ENCODE measurements at regions not wholly inside any gene's neighbourhood (a gene's known extent, or its start where the extent isn't known, plus 50 kb on each side); places are given as distances from the start of the nearest gene placed in this dataset.

DNA sequence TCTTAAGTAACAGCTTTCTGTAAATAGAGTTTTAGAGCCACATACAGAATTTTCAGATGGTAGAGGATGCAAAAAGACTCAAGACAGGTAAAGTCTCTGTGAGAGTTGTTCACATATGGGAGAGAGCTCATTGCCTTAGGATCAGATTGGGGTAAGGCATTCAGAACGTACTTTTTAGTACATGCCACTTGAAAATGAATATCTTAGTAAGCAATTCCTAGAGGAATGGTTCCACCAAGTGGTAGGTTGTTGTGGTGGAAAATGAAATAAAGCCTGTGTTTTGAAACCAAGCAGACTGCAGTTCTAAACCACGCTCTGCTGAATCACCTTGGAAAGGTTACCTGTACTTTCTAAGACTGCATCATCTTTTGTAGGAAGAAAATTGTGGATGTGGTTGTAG, 547.0 kb upstream of the LCORL start:
- DNase-seq (ENCODE audit: low read depth), result no peak

DNA sequence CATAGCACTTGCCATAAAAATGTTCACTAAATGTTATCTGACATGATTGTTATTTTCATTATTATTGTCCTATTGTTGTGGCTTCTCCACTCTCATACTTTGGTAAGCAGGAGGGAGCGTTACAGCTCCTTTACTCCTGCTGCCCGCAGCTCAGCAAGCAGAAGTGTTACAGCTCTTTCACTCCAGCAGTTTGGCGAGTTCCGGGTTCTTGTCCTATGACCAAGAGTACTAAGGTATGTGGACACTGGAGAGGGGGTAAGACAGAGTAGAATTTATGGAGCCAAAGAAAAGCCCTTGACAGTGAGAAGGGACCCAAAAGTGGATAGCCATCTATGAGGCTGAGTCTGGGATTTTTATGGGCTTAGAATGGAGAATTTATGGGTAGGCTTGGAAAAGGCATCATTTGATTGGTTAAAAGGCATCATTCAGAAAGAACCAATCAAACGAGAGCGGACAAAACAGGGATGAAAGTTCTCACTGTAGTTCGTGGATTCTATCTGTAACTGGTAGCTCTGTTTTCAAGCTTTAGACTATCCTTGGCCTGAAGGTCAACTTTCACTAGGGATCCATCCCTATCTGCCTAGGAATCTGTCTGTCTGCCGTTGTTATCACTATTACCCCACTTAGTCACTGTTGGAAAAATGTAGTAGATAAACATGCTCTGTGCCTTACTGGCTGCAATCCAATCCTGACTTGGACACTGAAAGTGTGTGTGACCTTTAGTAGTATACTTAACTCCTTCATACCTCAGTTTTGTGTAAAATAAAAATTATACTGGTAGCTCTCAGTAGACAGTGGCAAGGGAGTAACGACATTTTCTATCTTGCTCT, 545.6 kb upstream of the LCORL start:
- DNase-seq (ENCODE audit: low read depth), result no peak

DNA sequence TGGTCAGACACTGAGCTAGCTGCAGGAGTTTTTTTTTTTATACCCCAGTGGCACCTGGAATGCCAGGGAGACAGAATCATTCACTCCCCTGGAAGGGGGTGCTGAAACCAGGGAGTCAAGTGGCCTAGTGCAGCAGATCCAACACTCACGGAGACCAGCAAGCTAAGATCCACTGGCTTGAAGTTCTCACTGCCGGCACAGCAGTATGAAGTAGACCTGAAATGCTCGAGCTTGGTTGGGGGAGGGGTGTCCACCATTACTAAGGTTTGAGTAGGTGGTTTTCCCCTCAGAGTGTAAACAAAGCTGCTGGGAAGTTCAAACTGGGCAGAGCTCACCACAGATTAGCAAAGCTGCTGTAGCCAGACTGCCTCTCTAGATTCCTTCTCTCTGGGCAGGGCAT, 537.9 kb upstream of the LCORL start:
- no peak for DNase-seq (ENCODE audit: low read depth)

DNA sequence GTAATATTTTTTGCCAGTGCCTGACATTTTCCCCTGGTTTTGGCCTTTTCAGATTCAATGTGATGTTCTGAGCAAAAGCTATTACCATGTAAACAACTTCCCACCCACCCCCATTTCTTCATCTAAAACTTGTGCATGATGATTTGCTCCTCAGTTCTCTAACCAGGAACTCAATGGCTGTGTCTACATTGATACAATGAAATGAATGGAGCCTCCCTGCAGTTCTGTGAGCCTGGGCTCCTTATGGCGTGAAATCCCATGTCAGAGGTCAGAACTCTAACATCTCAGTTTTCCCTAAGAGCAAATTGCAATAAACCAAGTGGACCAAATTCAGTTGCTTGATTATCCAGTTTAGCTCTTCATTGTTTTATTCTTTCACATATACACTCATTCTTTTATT, 534.8 kb upstream of the LCORL start:
- no peak for DNase-seq (ENCODE audit: low read depth)

DNA sequence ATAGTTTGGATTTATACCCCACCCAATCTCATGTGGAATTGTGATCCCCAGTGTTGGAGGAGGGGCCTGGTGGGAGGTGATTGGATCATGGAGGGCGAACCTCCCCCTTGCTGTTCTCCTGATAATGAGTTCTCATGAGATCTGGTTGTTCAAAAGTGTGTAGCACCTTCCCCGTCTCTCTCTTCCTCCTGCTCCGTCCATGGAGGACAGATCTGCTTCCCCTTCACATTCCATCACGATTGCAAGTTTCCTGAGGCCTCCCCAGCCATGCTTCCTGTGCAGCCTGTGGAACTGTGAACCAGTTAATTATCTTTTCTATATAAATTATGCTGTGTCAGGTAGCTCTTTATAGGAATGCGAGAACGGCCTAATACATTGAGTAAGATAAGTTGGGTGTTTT, 518.8 kb upstream of the LCORL start:
- DNase-seq (ENCODE audit: low read depth), result no peak

DNA sequence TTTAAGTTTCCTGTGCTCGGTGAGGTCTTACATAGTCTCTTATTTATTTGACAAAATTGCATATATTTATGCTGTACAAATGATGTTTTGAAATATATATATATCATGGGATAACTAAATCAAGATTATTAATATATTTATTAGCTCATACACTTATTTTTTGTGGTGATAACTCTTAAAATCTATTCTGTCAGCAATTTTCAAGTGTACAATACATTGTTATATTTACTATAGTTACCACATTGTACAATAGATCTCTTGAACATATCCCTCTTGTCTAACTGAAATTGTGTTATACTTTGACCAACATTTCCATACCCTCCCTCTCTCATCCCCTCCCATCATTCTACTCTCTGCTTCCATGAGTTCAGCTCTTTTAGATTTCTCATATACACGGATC, 516.6 kb upstream of the LCORL start:
- DNase-seq (ENCODE audit: low read depth), result no peak

DNA sequence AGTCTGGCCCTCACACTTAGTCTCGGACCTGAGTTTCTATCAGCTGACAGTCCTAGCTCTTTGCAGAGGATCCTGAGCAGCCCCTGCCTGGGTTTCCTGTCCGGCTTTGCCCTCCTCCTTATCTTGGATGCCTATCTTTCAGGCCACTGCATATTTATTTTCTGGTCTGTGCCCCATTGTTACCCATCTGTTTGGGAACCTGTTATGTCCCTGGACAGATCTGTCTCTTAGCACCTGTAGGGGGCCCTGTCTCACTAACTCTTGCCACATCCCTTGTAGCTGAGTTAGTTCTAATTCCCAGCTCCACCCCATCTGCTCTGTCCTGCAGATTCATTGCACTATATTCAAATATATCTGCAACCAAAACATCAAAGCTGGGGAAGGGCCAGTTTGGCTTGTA, 514.9 kb upstream of the LCORL start:
- DNase-seq (ENCODE audit: low read depth), result no peak

DNA sequence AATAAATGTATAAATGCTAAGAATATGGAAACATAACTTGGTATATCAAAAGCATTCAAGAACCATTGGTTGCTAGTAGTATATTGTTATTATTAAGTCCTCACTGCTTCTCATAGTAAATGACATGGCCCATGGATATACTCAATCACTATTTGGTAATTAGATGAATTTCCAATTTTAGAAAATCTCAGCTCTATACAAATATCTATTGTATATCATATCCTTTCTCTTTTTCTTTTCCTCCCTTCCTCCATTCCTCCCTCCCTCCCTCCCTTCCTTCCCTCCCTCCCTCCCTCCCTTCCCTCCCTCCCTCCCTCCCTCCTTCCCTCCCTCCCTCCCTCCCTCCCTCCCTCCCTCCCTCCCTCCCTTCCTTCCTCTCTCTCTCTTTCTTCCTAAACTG, 514.4 kb upstream of the LCORL start:
- no peak for DNase-seq (ENCODE audit: low read depth)

DNA sequence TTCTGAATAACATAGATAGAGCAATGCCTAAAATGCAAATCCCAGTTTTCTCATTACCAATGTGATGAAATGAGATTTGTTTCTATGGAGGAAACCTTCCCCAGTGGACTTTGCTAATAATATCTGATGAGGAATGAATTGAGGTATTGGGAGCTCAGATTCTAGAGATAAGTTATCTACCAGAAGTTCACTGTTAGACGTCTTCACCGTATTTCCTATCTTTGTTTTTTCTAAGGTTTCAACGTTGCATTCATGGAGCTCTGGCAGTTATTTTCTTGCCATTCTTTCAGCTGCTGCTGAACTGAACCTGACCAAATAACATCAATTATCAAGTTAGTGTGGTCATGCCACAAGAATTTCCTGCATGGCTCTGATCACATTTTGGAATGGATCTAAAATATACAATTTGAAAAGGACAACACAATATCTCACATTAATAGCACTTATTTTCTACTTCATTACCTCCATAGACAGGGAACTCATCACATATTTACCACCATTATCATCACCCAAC, 511.8 kb upstream of the LCORL start:
- no peak for DNase-seq (ENCODE audit: low read depth)

DNA sequence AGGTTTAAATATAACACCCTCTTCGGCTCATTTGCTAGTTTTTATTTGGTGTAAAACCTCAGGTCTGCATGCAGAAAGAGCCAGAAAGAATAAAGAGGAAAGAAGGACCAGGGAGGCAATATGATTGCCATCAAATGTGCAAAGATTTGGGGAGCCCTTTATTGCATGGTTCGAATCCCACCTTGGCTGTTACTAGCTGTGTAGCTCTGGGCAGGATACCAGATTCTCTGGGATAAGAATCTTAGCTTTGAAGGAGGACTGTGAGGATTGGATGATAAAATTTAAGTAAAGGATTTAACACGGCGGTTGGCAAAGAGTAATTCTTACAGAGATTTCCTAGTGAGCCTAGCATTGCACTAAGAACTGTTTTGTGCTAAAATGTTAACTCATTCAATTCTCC, 510.2 kb upstream of the LCORL start:
- DNase-seq (ENCODE audit: low read depth), result no peak

DNA sequence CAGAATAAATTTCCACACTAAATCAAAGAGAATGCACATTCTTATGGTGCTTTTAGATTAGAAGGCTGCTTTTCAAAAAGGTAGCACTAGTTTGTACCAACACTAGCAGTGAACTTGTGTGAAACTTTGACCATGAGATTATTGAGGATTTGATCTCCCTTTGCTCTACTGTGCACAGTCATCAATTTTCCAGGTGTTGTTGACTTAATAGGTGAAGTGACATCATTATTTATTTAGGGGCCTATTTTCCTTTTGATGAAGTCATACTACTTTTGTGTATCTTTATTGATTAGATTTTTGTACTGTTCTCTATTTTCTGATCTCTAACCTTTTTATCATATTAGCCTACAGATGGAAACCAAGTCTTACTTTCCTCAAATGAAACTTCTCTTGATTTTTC, 507.9 kb upstream of the LCORL start:
- DNase-seq (ENCODE audit: low read depth), result no peak

DNA sequence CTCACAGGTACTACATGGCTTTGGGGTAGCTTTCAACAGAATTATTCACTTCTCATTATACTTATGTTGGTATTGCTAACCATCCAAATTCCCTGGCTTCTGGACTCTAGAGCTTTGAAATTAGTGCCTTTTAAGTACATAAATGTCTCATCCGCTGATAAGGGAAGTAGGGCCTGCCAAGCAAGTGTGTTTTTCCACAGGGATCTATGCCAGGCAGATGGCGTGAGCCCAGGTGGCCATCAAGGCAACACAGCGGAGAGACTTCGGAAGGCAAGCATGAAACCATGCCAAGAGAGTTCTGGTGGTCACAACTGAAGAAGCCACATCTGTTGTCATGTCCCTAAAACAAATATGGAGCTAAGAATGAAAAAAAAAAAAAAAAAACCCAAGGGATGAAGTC, 503.1 kb upstream of the LCORL start:
- DNase-seq (ENCODE audit: low read depth), result no peak

DNA sequence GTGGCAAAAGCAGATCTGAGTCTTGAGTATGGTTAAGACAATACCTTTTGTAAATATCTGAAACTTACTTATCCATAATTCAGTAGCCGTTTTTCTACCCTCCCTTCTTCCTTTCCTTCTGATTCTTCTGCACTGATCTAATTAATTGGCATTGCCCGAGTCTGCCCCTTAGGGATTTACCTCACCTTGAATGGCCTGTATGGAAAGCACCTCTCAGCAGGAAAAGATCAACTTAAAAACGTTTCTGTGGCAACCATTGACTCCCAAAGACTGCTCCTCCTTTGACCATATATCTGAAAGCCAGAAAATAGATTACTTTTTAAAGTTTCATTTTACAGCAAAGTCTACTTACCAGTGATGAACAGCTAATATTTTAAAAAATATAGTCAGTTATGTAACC, 496.5 kb upstream of the LCORL start:
- DNase-seq (ENCODE audit: low read depth), result no peak

DNA sequence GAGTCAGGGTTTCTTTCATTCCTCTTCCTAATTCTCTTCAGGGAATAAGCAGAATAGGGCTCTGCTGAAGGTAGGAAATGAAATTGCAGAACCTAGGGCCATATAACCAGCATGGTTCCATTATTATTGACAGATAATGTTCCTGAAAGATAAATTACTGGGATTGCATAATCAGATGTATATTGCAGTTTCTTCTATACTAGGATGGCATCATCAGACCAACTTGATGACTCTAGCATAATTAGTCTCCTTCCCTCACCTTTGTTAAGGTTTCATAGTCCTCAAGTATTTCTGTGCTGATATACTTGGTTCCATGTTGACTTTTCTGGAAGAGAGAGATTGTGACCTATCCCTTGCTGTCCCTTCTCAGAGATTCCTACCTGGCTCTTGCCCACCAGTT, 492.3 kb upstream of the LCORL start:
- no peak for DNase-seq (ENCODE audit: low read depth)

DNA sequence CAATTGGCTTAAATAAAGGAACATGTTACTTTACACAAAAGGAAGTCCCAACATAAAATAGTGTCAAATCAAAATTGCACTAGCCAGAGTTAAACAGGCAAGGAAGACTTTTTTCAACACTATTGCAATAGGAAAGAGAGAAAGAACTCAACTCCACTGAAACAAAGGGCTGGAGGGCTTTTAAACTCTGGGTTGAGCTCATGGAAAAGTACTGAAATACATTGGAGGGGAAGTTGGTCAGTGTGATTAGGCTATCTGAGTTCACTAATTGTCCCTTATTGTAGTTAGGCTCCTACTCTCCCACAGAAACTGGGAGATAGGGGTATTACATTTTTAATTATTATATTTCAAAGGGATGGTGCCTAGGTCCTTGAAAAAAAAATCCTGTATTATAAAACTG, 491.2 kb upstream of the LCORL start:
- DNase-seq (ENCODE audit: low read depth), result no peak

DNA sequence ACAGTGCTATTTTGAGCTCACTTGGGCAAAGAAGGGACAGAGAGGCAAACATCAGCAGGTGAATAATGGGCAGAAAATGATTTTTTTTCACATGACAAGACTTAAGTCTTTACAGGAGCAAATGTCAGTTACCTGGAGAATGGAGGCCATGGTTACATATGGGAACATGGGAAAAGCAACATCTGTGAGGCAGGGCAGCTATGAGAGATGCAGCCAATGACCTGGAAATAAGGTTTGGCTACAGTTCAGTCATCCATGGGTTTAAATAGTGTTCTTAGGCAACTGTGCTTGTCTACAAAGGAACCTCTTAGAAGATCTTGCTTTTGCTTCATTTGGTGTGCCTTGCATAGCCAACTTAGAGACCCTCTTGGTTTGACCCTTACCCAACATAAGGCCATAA, 490.2 kb upstream of the LCORL start:
- no peak for DNase-seq (ENCODE audit: low read depth)

DNA sequence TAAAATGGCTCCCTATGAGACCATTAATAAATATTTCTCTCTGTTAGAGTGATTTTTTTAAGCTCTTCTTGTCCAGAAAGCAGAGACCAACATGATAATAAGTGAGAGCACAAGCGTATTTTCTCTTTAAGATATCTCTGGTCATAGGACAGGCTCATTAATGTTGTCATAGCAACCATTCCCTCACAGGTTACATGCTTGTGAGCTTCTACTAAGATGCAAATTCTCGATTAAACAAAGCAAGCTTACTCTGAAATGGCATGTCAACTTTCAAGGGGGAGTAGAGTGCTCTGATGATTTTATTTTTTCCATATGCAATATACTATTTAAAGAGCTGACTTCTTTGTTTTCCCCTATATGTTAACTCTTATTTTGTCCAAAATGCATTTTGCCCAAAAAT, 487.2 kb upstream of the LCORL start:
- no peak for DNase-seq (ENCODE audit: low read depth)

DNA sequence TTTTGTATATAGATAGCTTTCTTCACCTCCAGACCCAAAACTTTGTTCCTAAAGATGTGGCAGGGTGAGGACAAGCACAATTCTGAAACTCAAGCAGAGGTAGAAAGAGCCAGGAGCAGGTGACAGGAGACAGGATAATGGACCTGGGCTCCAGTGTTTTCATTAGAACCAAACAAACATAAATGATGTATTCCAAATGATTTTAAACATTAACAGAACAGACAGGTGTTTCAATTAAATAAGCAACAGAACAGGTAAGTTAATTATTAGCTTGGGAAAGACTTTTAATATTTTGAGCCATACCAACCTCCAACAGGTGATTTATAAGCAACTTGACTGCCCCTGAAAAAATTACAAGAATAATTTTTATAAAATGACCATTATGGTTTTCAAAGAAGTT, 459.4 kb upstream of the LCORL start:
- DNase-seq (ENCODE audit: low read depth), result no peak

DNA sequence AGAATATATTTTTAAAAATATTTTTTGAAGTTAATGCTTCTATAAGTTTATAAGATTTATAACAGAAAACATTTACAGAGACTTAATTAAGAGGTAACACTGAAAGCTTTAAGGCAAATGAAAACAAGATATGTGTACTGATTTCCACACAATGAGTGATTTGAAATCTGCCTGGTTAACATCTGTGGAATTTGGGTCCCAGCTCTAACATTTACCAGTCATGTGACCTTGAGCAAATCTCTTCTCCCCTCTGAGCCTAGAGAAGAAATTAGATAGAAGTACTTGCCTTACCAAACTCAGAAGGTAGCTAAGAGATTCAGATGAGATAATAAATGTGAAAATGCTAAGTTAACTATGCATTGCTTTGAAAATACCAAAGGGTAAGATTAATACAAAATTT, 458.8 kb upstream of the LCORL start:
- DNase-seq (ENCODE audit: low read depth), result no peak

DNA sequence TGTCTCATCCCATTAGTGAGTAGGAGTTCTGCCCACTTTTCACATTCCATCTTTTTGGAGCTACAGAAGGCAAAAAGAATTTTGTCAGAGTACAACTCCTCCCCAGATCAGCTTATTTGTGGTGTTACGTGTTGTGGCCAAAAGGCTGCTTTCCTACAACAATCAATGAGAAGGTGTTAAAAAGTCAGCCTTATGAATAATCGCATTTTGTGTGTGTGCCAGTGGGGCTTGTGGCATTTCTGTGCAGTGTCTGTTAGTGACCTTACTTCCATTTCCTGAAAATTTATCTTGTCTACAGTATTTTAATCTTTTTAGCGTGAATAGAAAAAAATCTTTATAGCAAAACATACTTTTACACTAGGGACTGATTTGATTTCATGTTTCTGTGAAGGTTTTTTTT, 458.3 kb upstream of the LCORL start:
- DNase-seq (ENCODE audit: low read depth), result no peak

DNA sequence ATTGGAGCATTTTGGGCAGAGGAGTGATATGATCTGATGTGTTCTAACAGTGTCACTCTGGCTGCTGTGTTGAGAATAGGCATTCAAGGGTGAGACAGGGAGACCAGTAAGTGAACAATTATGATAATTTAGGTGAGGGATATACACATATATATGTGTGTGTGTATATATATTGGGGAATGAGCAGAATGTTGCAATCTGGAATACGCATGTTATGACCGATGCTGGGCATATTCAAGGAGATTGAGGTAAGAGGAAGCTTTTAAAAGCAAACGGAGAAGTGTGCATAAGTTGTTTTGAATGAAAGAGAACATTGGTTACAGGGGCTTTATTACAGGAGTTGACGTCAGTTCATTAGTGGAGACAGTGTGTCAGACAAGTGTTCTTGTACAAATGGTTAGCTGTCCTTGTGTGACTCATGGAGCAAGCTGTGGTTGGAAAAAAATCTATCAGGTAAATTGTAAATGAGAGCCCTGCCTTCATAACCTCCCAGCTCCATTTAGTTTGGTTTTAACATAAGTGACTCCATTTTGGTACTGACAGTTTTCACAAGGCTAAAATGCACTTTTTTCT, 442.5 kb upstream of the LCORL start:
- no peak for DNase-seq (ENCODE audit: low read depth)

DNA sequence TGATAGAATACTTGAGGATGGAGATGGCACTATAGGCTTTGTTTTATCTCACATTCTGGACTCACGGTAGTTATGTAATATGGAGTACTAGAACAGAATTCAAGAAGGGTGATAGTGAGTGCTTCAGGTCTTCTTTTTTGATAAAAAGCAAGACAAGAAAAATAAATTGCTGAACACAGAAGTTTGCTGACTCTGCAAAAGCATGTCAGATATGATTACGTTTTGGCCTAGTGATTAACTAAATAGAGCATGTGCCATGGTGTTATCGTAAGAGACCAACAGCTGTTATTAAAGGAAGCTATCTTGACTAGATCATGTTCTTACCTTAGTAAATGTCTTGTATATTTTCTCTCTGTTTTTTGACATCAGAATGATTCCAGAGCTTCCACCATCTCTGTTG, 436.9 kb upstream of the LCORL start:
- no peak for DNase-seq (ENCODE audit: low read depth)

DNA sequence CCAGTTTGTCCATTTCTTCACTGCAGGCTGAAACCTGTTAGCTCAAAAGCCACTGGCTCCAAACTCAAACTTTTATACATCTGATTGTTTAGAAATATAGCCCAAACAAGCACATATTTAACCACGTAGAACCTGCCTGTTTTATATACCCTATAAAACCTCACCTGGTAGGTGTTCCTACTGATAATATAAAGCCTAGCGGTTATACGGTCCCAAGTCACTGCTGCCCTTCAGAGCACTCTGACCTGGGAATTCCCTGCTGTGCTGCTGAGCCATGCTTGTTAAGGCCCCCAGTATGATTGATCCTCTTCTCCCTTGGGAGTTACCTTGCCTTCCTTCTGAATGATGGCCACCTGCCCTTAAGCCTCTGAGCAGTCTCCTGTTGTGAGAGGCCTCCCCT, 432.8 kb upstream of the LCORL start:
- DNase-seq (ENCODE audit: low read depth), result no peak

DNA sequence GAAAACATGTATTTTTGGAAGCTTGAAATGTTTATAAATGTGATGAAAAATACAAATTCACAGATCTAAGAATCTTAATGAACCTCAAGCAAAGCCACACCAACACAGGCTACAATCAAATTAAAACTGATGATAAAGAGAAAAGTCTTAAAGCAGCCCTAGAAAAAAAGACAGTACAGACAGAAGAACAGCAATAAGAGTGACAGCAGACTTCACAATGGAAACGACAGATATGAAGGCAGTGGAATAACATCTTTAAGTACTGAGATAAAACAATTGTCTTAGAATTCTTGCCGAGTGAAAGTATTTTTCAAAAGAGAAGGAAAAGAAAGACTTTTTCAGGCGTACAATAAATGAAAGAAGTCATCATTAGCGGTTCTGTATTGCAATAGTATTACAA, 423.6 kb upstream of the LCORL start:
- DNase-seq (ENCODE audit: low read depth), result no peak
